Panc1 (cell line): ENCODE measurements at regions not wholly inside any gene's neighbourhood (a gene's known extent, or its start where the extent isn't known, plus 50 kb on each side); places are given as distances from the start of the nearest gene placed in this dataset.

ENCODE experiments used
- ATAC-seq: fragments of 200-7000 bp; cut with Tn5 transposase; 2 replicates; pipeline ENCODE4 v1.9.1; 2020; ENCODE audit warnings: mild to moderate bottlenecking, moderate library complexity
- BruUV-seq: library from RNA; stranded (reverse); fragments of 400-500 nt; replicated peaks from 2 replicates; lab custom pipeline; 2021; lab: Mats Ljungman, UMichigan
- CTCF ChIA-PET: fragments of 300-600 bp; sonication (Branson Sonifier 250); formaldehyde crosslinking; loops from one replicate; lab custom pipeline; 2022; ENCODE audit warnings: antibody characterized with exemption; lab: Charles Lee
- POLR2A ChIA-PET: fragments of 300-600 bp; sonication (Branson Sonifier 250); formaldehyde crosslinking; loops from one replicate; lab custom pipeline; 2022; ENCODE audit warnings: antibody characterized with exemption; lab: Charles Lee
- DNase-seq: peaks from one replicate; pipeline ENCODE4 v3.0.0-alpha.2; 2010; ENCODE audit warnings: low read depth, low spot score
- H3K27ac ChIP-seq: 2 replicates; pipeline ENCODE4 v1.5.1; 2011; ENCODE audit warnings: mild to moderate bottlenecking, low read length, inconsistent platforms
- H3K27me3 ChIP-seq: fragments of 200-500 bp; sonication (Bioruptor generic); 2 replicates; pipeline ENCODE4 v1.6.0; 2014; ENCODE audit warnings: low read length, inconsistent platforms; ENCODE audit not compliant: control insufficient read depth, insufficient read depth
- H3K36me3 ChIP-seq: fragments of 200-500 bp; sonication (Bioruptor generic); 2 replicates; pipeline ENCODE4 v1.5.1; 2014; ENCODE audit warnings: inconsistent platforms, mild to moderate bottlenecking, low read length, moderate library complexity; ENCODE audit not compliant: control insufficient read depth, insufficient read depth
- H3K4me1 ChIP-seq: 2 replicates; pipeline ENCODE4 v1.5.1; 2011; ENCODE audit warnings: inconsistent platforms, mild to moderate bottlenecking, low read length, moderate library complexity; ENCODE audit not compliant: control insufficient read depth, insufficient read depth
- H3K4me3 ChIP-seq, 2 experiments: 2 replicates each; pipeline ENCODE4 v1.5.1; 2011 to 2012; ENCODE audit warnings: low read depth in 2 of 2, low read length in 2 of 2, mild to moderate bottlenecking in 2 of 2, inconsistent platforms in 1 of 2, moderate library complexity in 1 of 2
- H3K9me3 ChIP-seq: fragments of 200-500 bp; sonication (Bioruptor generic); 2 replicates; pipeline ENCODE4 v1.5.1; 2014; ENCODE audit warnings: low read depth, mild to moderate bottlenecking, inconsistent platforms, low read length, moderate library complexity; ENCODE audit not compliant: control insufficient read depth, insufficient read depth
- CTCF ChIP-seq: fragments of 450-650 bp; IDR thresholded peaks from 2 replicates; pipeline ENCODE4 v1.5.1; 2017; ENCODE audit warnings: mild to moderate bottlenecking
- POLR2AphosphoS5 ChIP-seq: IDR thresholded peaks from 2 replicates; pipeline ENCODE4 v1.6.1; 2012; ENCODE audit warnings: mild to moderate bottlenecking, low read depth, low read length, moderate library complexity
- REST ChIP-seq, 2 experiments: IDR thresholded peaks; 2 replicates each; pipeline ENCODE4 v1.6.1; 2011 to 2012; ENCODE audit warnings: low read depth in 2 of 2, control low read depth in 1 of 2, low read length in 1 of 2, mild to moderate bottlenecking in 1 of 2, moderate library complexity in 1 of 2; ENCODE audit not compliant: insufficient read depth in 1 of 2
- SIN3A ChIP-seq: IDR thresholded peaks from 2 replicates; pipeline ENCODE4 v1.6.1; 2012; ENCODE audit warnings: low read depth, mild to moderate bottlenecking, low read length, moderate library complexity, borderline replicate concordance; ENCODE audit not compliant: insufficient read depth
- TCF7L2 ChIP-seq: IDR thresholded peaks from 2 replicates; pipeline ENCODE4 v1.6.1; 2011; ENCODE audit warnings: mild to moderate bottlenecking, low read depth, low read length, inconsistent platforms
- in situ Hi-C: cut with HindIII; loops from 2 replicates; pipeline ENCODE4 v1.10.0; 2016; ENCODE audit warnings: low sequenced_read_pairs, low pct_unique_long_range_greater_than_20kb
- intact Hi-C: fragments of 100-400 bp; cut with micrococcal nuclease; formaldehyde crosslinking; loops from one replicate; pipeline ENCODE4 v1.10.0; 2022; ENCODE audit not compliant: unreplicated experiment

GRCh38 chr3:17901893-17902292 lies 159.5 kb upstream of the TBC1D5 start:
- intact Hi-C loops (no loop called here), in situ Hi-C loops (no loop called here)
- Histone ChIP-seq H3K27me3 (no peaks in the 10 kb centered on the region), H3K36me3 (no peaks in the 10 kb centered on the region), H3K9me3 (no peaks in the 10 kb centered on the region), H3K27ac (no peak overlapping the region), H3K4me3 (no peak overlapping the region), H3K4me1 (no peaks in the 10 kb centered on the region)
- BruUV-seq = no TSS peak
- ChIA-PET CTCF (no interaction called here), POLR2A (no interaction called here)
- ATAC-seq (no peak), DNase-seq (no peak)
- TF ChIP-seq TCF7L2 = no peak
- no peak for TF ChIP-seq POLR2AphosphoS5
- TF ChIP-seq SIN3A = no peak
- no peak for TF ChIP-seq REST (IDR thresholded peaks at IDR 0.05; ENCODE audit: insufficient read depth in 1 of 2, low read depth in 2 of 2, low read length in 1 of 2)
- TF ChIP-seq CTCF = no peak

- BruUV-seq = no TSS peak
- POLR2A ChIA-PET = interaction anchor here (0.6 kb wide), 1 partner anchor 490 kb away, joined by 3 read pairs; no protein-coding TSS in a partner anchor
Observed at GRCh38 chr3:17894434-17895060, 152.1 kb upstream of the TBC1D5 start.

More at GRCh38 chr3:17894434-17895060, 152.1 kb upstream of the TBC1D5 start:
- H3K36me3 ChIP-seq = no peaks in the 10 kb centered on the region
- CTCF ChIA-PET = no interaction called here
- DNase-seq = peak; percentile 2
- no peaks in the 10 kb centered on the region for H3K4me1 ChIP-seq
- TF ChIP-seq CTCF (peak; percentile 32), TCF7L2 (no peak)
- H3K27me3 ChIP-seq = no peaks in the 10 kb centered on the region
- intact Hi-C loops = no loop called here
- H3K27ac ChIP-seq = no peak overlapping the region
- H3K4me3 ChIP-seq = no peak overlapping the region
- no peaks in the 10 kb centered on the region for H3K9me3 ChIP-seq
- no peak for ATAC-seq
- in situ Hi-C loops = no loop called here
